DND-41 (cell line): ENCODE measurements at regions not wholly inside any gene's neighbourhood (a gene's known extent, or its start where the extent isn't known, plus 50 kb on each side); places are given as distances from the start of the nearest gene placed in this dataset.

Experiments used
- CTCF ChIP-seq: IDR thresholded peaks from 2 replicates; pipeline ENCODE4 v1.5.1; 2012; ENCODE audit warnings: borderline replicate concordance, low read length, moderate library complexity, mild to moderate bottlenecking; ENCODE audit not compliant: poor library complexity, severe bottlenecking; ENCODE audit errors: extremely low read depth
- EZH2 ChIP-seq: IDR thresholded peaks from 3 replicates; pipeline ENCODE4 v1.6.1; 2012; ENCODE audit warnings: borderline replicate concordance, low read depth, mild to moderate bottlenecking, moderate library complexity, low read length, inconsistent platforms; ENCODE audit not compliant: severe bottlenecking

- TF ChIP-seq EZH2 = no peak
- TF ChIP-seq CTCF = no peak
Measured at GRCh38 chr5:75935572-75935971, 147.6 kb upstream of the SV2C start.
